GM18907 (cell line): ENCODE measurements at regions not wholly inside any gene's neighbourhood (a gene's known extent, or its start where the extent isn't known, plus 50 kb on each side); places are given as distances from the start of the nearest gene placed in this dataset.
"Not testable (repeated sequence)": the region's sequence is repeated elsewhere in the genome, so short reads cannot be mapped to it uniquely, and the experiment has no call there.

ENCODE experiments used
- ATAC-seq: cut with Tn5 transposase; IDR thresholded peaks from one replicate; pipeline ENCODE4 v1.9.1; 2021; ENCODE audit warnings: mild to moderate bottlenecking, moderate library complexity; ENCODE audit not compliant: unreplicated experiment

- ATAC-seq, result no peak
These were observed 378.8 kb upstream of the FAR2 start for GRCh38 chr12:28770322-28770721.

- no peak for ATAC-seq
These were observed 377.1 kb upstream of the FAR2 start for GRCh38 chr12:28771968-28772367.

GRCh38 chr12:28775556-28775955 lies 373.5 kb upstream of the FAR2 start:
- no peak for ATAC-seq

- no peak for ATAC-seq
These were observed 372.9 kb upstream of the FAR2 start for GRCh38 chr12:28776220-28776619.

GRCh38 chr12:28776913-28777422 lies 372.1 kb upstream of the FAR2 start:
- ATAC-seq, result no peak

- peak; percentile 89 for ATAC-seq
These were observed 371.3 kb upstream of the FAR2 start for GRCh38 chr12:28777603-28778365.

GRCh38 chr12:28780096-28780495 lies 369.0 kb upstream of the FAR2 start:
- no peak for ATAC-seq

GRCh38 chr12:28780960-28781359 lies 368.1 kb upstream of the FAR2 start:
- no peak for ATAC-seq

- ATAC-seq, result no peak
These were observed 367.1 kb upstream of the FAR2 start for GRCh38 chr12:28781671-28782652.

- no peak for ATAC-seq
These were observed 366.3 kb upstream of the FAR2 start for GRCh38 chr12:28782812-28783211.

- ATAC-seq, result no peak
These were observed 361.9 kb upstream of the FAR2 start for GRCh38 chr12:28787151-28787550.

- ATAC-seq, result not testable (repeated sequence)
These were observed 360.8 kb upstream of the FAR2 start for GRCh38 chr12:28788256-28788655.

GRCh38 chr12:28793581-28794151 lies 355.4 kb upstream of the FAR2 start:
- no peak for ATAC-seq

- ATAC-seq, result no peak
These were observed 354.9 kb upstream of the FAR2 start for GRCh38 chr12:28794211-28794610.

- ATAC-seq, result no peak
These were observed 354.3 kb upstream of the FAR2 start for GRCh38 chr12:28794786-28795185.

- ATAC-seq, result no peak
These were observed 353.8 kb upstream of the FAR2 start for GRCh38 chr12:28795311-28795710.

GRCh38 chr12:28799348-28799747 lies 349.7 kb upstream of the FAR2 start:
- ATAC-seq, result no peak

GRCh38 chr12:28800129-28800528 lies 348.9 kb upstream of the FAR2 start:
- ATAC-seq, result peak; percentile 89

GRCh38 chr12:28802706-28803438 lies 346.2 kb upstream of the FAR2 start:
- no peak for ATAC-seq

GRCh38 chr12:28807535-28807934 lies 341.5 kb upstream of the FAR2 start:
- no peak for ATAC-seq

GRCh38 chr12:28811457-28811856 lies 337.6 kb upstream of the FAR2 start:
- no peak for ATAC-seq
